B cell (primary cell): ENCODE measurements at regions not wholly inside any gene's neighbourhood (a gene's known extent, or its start where the extent isn't known, plus 50 kb on each side); places are given as distances from the start of the nearest gene placed in this dataset.
"Not testable (repeated sequence)": the region's sequence is repeated elsewhere in the genome, so short reads cannot be mapped to it uniquely, and the experiment has no call there.

Experiments used
- EZH2 ChIP-seq: IDR thresholded peaks from 2 replicates; pipeline ENCODE4 v1.6.1; 2012; ENCODE audit warnings: borderline replicate concordance, low read depth, mild to moderate bottlenecking, moderate library complexity, low read length; ENCODE audit not compliant: insufficient read depth, poor library complexity, severe bottlenecking
- TF ChIP-seq, protein P1 (sequence below): fragments of 200-600 bp; IDR thresholded peaks from one replicate; pipeline ENCODE4 v1.8.0; 2022; ENCODE audit warnings: antibody characterized with exemption, mild to moderate bottlenecking

- TF ChIP-seq, protein P1, sequence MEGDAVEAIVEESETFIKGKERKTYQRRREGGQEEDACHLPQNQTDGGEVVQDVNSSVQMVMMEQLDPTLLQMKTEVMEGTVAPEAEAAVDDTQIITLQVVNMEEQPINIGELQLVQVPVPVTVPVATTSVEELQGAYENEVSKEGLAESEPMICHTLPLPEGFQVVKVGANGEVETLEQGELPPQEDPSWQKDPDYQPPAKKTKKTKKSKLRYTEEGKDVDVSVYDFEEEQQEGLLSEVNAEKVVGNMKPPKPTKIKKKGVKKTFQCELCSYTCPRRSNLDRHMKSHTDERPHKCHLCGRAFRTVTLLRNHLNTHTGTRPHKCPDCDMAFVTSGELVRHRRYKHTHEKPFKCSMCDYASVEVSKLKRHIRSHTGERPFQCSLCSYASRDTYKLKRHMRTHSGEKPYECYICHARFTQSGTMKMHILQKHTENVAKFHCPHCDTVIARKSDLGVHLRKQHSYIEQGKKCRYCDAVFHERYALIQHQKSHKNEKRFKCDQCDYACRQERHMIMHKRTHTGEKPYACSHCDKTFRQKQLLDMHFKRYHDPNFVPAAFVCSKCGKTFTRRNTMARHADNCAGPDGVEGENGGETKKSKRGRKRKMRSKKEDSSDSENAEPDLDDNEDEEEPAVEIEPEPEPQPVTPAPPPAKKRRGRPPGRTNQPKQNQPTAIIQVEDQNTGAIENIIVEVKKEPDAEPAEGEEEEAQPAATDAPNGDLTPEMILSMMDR = not testable (repeated sequence)
- TF ChIP-seq EZH2 = not testable (repeated sequence)
Measured at GRCh38 chr2:239641904-239642303, 241.1 kb upstream of the HDAC4 start.
